SIG-M5 treated with dmso at 0.1 percent for 504 hours (cell line): ENCODE measurements at regions not wholly inside any gene's neighbourhood (a gene's known extent, or its start where the extent isn't known, plus 50 kb on each side); places are given as distances from the start of the nearest gene placed in this dataset.

Source experiments
- DNase-seq: peaks from one replicate; lab custom pipeline; 2025; ENCODE audit not compliant: unreplicated experiment; lab: John Stamatoyannopoulos, UW

DNA sequence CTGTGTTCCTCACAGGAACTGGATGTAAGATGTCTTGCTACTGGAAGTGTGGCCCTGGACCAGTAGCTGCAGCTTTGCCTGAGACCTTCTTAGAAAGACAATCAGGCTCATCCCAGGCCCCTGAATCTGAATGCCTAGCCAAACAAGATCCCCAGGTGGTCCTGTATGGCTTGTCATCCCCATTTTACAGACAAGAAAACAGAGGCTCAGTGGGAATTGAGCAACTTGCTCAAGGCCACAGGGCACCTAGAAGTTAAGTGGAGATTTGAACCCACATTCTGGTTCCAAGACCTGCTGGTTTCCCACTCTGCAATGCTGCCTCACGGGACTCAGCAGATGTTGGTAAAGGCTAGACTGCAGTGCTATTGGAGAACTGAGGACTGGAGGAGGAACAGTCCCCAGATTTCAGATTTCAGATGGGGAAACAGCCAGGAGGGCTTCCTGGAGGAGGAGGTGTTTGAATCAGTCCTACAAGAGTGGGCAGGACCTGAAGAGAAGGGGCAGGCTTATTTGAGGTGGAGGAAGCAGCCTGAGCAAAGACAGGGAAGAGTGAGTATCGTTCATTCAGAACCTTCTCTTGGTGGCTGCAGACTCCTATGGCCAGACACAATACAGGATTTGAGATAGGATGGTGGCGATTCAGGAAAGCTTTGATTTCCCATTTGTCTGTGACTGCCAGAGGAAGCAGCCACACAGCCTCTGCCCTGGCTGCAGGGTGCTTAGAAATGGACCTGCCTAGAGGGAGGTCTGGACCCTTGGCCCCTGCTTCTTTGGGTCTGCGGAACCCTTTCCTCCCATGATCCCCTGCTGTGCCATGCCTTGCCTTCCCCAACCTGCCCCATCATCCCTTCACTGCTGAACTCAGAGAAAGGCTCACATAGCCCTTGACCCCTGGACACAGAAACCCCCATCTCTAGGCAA is 233.4 kb upstream of the NLRP1 start:
- no peak for DNase-seq

DNA sequence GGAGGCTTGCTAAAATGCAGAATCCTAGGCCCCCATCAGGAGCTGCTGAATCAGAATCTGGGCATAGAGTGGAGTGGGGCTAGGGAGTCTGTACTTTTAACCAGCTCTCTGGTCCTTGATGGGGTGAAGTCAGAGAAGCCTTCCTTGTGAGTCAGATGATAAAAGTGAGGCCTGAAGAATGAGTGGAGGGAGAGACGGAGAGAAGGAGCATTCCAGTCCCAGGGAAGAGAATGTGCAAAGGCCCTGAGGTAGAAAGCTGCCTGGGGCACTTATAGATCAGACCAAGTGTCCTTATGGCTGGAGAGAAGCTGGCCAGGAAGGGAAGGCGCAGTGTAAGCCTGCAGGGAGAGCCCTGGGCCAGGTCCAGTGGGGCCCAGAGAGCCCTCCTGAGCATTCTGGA is 235.1 kb upstream of the NLRP1 start:
- no peak for DNase-seq

DNA sequence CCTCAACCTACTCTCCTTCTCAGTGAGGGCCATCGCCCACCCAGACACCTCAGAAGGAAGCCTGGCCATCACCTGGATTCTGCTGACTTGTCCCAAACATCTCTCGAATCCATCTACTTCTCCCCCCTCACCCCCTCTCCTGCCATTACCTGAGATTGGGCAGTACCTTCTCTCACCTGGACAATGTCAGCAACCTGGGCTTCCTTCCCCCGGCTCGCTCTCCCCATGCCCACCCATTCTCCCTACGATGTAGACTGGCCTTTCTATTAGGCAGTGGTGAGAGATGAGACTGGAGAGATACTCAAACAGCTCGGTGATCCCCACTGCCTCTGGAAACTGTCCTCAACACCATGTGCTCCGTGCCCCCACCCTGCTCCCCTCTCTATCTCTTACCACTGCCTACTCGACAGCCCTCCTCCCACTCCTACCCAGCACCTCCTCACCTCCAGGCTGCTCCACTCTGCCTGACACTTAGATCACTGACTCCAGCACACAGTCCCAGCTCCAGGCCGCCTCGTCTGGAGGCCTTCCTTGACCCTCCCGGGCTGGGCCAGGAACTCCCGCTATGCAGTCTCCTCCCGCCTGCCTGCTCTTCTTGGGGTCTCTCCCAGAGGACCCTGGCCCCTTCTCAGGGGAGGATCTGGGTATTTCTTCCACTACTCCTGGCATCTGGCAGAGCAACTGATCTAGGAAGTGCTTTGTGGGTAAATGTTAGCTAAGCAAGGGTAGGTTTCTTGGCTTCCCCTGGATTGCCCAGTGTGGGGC is 235.8 kb upstream of the NLRP1 start:
- no peak for DNase-seq

DNA sequence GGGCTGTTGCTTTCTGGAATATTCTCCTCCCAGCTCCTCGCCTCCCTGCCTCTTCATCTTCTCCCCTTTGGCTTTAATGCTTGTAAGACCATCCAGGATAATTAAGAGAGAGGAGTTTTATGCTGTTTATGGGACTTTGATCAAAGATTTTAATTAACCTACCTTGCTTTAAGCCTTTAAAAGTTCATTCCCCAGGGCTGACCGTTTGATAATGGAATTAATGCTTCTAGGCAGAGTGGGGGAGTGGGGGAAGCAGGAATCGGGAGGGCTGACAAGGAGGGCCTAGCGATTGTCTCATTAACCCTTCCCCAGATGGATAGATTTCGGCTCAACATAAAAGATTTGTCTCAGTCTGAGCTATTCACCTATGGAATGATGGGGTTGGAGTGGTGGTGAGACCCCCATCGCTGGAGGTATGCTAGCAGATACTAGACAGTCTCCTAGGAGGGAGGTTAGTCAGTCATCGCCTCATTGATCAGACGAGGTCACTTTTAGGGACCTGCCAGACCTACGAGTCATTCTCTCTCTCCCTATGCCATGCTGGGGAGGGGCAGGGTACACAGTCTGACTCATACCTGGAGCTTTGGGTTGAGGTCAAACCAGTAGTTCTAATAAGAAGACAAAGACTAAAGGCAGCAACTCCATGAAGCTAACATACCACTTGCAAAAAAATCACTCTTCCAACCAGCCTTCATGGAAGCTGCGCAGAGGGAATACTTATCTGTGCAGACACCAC is 236.6 kb upstream of the NLRP1 start:
- DNase-seq: no peak

DNA sequence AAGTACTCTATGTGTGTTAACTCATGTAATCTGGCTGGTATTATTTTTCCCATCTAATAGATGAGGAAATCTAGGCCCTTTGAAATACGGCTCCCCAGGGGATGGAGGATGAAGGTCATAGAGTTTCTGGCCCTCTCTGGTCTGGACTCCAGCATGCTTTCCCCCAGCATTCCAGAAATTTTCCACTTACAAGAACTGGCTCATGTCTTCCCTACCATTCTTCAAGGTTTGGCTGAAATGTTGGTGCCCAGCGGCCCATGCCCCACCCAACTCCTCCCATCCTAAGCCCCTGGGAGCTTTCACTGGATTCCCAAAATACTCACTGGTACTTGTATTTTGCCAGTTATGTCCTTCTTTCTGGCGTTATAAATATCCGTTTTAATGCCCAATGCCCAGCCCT is 237.5 kb upstream of the NLRP1 start:
- DNase-seq: no peak

DNA sequence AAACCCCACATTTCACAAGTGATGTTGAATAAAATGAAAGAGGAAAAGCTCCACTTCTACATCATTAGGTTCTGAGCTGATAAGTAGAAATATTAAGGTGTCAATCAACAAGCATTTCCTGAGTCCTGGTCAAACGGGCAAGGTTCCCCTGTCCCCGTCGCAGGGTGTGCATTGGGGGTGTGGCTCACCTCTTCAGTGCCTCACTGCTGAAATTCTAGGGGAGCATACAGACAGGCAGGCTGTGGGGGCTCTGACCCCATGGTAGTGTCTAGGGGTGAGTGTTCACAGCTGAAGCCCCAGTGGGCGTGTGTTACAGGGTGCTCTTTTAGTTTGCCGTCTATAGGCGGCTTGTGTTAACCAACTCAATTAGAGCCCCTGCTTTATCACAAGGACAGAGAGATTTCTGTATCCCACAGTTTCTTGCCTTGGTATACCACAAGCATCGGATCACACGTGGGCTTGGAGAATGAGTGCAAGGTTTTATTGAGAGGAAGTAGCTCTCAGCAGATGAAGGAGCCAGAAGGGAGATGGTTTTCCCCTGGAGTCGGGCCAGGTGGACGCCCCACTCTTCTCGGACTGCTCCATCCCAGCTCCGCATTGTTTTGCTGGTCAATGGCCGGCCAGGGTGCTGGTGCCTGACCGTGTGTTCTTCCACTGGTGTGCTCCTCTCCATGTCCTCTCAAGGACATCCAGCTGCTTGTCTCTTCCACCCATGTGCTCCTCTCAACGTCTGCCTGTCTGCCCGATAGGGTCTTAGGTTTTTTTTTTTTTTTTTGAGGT is 238.2 kb upstream of the NLRP1 start:
- DNase-seq: no peak

DNA sequence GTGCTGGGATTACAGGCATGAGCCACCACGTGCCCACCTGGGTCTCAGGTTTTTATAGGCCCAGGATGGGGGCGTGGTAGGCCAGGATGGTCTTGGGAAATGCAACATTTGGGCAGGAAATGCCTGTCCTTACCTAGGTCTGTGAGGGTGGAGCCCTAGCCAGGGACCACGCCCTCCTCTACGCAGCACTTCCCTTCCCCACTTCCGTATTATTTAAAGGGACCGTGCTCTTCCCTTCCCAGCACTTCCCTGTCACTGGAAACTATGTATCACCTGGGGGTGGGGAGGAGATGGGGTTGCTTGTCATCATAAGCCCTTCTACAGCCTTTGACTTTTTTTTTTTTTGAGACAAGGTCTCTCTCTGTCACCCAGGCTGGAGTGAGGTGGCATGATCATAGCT is 238.9 kb upstream of the NLRP1 start:
- DNase-seq: no peak

DNA sequence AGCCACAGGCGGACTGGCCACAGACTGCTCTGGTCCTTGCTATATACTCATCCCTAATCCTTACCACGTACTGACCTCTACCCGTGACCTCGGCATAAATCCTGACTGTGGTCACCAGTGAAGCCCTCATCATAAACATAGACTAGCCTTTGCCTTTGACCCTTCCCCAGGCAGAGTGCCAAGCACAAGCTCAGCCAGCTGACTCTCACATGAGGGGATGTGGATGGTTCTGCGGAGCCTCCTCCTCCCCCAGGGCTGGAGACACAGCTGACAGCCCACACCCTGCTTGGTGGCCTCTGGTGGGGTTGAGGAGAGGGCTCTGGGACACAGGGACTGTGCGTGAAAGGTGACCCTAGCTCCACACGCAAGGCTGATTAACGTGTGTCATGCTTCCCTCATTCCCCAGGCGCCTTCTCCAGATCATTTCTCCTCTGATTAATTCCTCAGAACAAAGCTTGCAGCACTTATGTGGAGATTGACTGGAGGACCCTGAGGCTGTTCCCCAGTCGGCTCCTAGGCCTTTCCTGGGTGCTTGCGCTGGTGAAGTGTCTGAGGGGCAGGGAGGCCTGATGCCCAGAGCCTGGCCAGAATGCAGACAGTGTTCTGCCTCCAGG is 241.5 kb upstream of the NLRP1 start:
- no peak for DNase-seq

DNA sequence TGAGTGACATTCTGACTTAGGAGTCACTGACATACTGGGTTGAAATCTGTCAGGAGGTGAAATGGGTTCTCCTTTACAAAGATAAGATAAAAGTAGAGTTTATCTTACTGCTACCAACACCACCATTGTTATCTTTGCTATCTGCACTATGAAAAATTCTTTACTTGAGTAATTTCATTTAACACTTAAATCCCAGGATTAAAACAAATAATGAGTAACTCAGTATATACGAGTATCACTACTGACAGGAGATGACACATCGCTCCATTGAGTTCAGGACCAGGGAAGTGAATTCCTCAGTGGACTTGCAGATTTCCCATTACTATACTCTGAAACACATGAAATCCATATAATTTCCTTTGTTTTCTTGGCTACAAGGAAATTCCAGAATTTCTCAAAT is 242.1 kb upstream of the NLRP1 start:
- DNase-seq: no peak

DNA sequence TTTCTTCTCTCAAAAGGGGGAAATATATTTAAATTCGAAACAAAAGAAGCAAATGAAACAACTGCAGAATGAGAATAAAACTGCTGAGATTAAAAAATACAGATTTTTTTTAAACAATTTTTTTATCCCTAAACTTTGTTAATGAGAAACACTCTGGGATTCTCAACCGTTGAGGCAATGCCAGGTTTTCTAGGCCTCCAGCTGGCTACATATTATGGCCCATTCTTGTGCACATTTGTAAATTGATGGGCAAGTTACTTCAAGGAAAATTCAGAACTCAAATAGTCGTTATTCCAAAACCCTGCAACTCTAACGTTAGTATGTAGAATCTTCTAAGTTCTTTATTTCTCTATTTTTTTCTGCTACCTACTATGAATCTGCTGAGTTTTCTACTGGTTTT is 239.3 kb upstream of the WSCD1 start:
- DNase-seq: no peak

DNA sequence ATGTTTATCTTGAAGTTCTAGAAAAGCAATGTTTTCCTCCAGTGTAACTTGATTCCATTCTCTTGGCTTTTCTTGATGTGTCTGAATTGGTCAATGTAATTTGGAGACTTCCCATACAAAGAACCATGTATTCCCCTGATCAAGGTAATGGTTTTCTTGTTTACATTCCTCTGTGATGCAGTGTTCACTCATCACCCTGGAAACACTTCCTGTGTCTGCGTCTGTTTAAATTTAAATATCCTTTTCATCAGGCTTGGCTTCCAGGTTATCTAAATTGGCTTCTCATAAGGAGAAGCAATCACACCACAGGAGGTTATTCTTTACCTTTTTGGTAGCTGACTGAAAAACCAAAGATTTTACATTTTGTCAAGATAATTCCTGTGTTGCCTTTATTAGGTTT is 237.3 kb upstream of the WSCD1 start:
- DNase-seq: no peak

DNA sequence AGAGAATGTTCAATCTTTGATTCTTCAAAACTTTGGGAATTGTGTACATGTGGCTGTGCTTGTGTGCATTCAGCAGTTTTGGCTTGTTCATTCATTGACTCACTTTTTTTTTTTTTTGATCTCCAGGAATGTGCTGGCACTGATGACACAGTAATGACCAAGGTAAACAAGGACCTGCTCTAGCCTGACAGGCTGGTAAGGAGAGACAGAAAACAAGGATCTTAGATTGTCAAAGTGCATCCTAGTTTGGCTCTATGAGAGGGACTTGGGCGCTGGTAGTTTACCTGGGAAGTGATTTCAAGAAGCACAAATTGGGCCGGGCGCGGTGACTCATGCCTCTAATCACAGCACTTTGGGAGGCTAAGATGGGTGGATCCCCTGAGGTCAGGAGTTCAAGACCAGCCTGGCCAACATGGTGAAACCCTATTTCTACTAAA is 233.1 kb upstream of the WSCD1 start:
- DNase-seq: no peak

DNA sequence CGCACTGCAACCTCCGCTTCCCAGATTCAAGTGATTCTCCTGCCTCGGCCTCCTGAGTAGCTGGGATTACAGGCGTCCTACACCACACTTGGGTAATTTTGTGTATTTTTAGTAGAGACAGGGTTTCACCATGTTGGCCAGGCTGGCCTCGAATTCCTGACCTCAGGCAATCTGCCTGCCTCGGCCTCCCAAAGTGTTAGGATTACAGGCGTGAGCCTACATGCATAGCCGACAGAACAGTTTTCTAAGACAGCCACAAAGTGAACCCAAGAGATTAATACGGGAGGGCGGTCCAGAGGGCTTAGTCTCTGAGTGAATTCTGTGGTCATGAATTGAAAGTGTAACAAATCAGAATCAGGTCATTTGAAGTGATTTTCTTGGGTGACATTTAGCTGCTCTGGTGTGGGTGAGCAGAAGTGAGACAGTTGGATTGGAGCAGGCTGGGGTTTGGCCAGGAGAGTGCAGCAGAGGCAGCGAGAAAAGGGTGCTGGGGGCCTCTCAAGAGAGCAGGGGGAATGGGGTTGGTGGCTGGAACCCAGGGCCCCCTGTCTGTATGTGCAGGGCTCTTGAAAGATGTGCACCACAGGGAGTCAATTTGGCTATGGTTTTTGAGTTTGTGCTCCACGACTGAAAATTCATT is 231.4 kb upstream of the WSCD1 start:
- no peak for DNase-seq

DNA sequence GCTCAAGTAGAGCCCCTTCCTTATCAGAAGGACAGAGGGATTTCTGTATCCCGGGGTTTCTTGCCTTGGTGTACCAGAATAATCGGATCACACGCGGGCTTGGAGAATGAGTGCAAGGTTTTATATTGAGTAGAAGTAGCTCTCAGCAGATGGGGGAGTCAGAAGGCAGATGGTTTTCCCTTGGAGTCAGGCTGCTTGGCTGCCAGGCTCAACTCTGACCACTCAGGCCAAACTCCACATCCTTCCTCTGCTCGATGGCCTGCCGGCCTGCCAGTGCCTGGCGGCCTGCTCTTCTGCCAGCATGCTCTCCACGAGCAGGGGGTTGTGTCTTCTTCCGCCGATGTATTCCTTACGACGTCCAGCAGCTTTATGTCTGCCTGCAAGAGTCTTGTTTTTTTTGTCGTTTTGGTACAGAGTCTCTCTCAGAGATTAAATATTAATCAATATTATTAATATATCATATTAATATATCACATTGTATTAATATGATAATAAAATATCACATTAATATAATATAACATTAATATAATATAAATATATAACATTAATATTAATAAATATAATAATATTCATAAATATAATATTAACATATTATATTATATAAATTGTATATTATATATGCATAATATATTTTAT is 229.2 kb upstream of the WSCD1 start:
- DNase-seq: no peak

DNA sequence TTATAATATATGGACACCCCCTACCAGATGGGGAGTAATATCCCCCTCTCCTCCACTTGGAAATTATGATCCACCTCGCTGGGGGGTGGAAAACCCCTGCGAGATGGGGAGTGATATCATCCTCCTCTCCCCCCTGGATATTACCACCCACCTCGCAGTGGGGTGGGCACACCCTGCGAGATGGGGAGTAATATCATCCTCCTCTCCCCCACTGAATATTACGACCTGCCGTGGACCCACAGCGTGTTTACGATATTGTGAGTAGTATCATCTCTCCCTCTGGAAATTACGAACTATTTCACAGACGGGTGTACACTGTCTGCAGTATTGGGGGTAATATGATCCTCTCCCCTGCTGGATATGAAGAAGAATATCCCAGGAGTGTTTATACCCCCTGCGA is 228.3 kb upstream of the WSCD1 start:
- DNase-seq: no peak

DNA sequence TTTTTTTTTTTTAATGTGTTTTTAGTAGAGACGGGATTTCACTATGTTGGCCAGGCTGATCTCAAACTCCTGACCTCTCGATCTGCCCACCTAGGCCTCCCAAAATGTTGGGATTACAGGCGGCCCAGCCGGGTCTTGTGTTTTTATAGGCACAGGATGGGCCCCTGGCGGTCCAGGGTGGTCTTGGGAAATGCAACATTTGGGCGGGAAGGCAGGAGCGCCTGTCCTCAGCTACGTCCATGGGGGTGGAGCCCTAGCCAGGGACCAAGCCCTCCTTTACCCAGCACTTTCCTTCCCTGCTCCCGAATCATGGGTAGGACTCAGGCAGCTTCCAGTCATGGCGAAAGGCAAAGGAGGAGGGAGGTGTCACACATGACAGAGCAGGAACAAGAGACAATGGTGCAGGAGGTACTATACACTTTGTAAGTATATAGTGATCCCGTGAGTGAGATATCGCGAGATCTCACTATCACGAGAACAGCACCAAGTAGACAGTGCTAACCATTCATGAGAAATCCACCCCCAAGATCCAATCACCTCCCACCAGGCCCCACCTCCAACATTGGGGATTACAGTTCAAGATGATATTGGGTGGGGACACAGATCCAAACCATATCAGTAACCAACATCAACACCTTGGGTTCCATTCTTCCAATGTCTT is 226.7 kb upstream of the WSCD1 start:
- DNase-seq: no peak

DNA sequence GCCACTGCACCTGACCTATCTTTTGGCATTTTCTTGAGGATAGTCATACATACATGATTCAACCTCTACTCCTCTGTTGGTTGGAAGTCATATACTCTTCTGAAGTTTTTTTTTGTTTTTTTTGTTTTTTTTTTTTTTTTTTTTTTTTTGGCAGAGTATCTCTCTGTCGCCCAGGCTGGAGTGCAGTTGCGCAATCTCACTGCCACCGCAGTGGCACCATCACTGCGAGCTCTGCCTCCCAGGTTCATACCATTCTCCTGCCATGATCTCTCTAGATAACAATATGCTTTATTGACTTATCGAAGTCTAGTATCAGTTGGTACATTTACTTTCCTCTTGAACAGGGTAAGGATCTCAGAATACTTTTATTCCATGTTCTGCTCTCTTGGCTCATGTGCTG is 224.2 kb upstream of the WSCD1 start:
- DNase-seq: no peak

DNA sequence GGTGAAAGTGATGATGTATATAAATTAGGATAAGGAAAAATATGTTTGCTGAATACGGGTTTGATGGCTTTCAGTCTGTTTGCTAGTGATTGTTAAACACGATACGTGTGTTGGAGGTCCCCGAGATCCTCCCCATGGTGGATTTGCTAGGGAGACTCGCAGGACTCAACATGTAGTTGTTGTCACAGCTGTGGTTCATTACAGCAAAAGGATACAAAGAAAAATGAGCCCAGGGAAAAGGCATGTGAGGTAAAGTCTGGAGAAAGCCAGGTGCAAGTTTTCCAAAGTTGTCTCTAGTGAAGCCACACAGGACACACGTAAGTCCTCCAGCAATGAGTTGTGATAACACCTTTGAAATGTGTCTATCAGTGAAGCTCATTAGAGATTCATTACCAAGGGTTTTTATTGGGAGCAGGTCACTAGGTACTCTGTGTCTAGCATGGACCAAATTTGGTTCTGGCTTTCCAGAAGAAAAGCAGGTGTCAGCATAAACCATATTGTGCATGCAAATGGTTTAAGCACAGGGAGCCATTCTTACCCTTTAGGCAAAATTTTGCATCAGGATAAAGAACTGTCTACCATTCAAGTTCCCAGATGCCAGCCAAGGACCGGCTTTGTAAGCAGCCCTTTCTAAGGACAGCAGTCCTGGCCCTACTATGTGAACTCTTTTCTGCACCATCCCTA is 215.2 kb upstream of the WSCD1 start:
- no peak for DNase-seq
